Inflammatory macrophage treated with lipopolysaccharide for 4 hours (primary cell): ENCODE measurements at regions not wholly inside any gene's neighbourhood (a gene's known extent, or its start where the extent isn't known, plus 50 kb on each side); places are given as distances from the start of the nearest gene placed in this dataset.
A peak's percentile ranks its signal among the peaks of the same experiment; 100 is the strongest.
"Not testable (repeated sequence)": the region's sequence is repeated elsewhere in the genome, so short reads cannot be mapped to it uniquely, and the experiment has no call there.

Source experiments
- DNase-seq: peaks from one replicate; pipeline ENCODE4 v3.0.0-alpha.2; 2020

DNA sequence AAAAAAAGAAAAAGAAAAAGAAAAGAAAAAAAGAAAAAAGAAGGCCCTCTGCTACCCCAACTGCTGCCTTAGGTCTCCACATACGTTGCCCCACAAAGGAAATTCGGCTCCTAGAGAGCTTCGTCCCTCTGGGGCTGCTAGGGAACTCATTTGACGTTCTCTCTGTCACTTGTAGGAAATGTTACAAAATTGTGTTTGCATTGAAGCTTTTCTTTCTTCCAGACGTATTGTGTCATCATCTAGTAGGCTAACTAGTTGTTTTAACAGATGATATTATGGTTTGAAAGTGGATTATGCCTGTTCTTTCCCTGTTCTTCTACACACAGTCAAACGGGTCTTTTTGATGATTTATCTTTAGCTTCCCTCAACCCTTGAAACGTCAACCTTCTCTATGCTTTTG lies 125.3 kb downstream of the BDH1 start:
- no peak for DNase-seq

DNA sequence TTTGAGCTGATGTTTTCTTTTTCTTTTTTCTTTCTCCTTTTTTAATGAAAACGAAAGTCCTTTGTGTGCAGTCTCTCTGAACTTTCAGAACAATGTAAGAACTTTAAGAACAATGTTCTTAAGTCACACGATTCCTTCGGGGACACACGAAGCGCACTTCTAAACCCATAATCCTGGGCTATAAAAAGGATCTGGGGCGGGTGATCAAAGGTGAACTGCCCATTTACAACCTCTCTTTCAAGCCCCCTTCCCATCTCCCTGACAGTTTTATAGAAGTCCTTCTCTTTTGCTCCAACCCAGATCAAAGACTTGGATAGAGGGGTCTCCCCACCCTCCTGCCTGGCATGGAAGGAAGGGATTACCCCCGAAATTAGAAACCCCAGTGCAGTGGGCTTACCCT lies 126.8 kb downstream of the BDH1 start:
- DNase-seq: no peak

DNA sequence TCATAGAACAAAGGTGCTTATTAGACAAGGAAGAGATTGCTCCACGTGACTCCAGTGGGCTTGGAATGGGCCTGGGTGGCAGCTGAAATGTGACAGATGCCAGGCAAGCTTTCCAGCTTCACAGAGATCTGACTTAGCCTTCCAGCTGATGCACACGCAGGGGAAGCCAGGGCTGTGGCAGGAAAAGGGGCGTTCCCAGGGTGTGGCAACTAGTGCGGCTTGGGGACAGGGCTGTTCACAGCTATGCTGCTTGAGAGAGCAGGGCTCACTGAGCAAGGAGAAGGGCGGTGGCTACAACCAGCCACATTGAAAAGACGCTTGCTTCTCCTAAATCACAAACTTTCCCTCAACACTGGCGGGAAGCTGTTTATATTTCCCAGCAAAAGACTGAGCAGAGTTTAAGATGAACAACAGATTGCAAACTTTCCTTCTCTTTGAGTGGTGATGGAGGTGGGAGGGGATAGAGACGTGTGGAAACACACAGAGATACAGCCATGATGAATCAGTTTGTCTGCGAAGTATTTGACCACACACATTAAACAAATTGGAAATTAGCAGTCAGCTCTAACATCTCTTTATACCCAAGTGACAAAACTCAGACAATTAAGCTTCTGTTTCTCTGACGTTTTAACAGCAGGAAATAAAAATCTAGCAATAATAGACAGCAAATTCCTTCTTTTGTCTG lies 127.5 kb downstream of the BDH1 start:
- DNase-seq: peak; percentile 42

DNA sequence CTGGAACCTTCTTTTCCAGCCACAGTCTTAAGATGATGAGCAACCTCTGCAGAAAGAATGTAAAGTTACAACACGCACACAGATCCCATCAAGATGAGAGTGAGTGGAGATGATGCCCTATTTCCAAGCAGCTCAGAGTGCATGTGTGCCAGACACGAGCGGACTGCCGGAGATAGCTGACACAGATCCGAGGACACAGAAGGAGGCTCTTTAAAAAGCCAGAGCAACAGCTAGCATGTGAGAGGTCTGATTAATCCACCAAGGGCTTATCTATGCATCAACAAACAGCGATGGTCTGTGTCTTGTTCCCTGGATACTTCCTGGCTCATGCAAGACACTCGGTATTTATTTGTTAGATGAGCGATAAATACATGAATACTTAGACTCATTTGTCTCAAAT lies 128.6 kb upstream of the DLG1 start:
- DNase-seq: no peak

DNA sequence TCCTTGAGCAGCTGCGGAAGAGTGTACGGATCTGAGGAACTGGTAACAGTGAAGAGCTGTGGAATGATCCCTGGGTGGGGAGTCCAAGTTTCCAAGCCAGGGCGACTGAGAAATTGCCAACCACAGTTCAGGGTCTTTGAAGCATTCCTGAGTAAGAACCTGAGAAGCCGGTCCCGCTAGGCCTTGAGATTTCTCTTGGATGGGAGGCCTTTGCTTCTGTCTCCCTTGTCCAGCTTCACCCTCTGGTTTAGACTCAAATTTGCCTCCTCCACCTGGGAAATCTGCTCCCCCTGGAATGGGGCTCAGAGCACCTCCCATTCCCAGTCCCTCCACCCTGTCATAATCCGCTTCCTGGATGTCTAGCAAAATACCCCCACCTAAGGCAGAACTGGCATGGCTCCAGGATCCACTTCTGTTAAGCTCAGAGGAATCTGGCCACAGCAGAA lies 127.7 kb upstream of the DLG1 start:
- no peak for DNase-seq

DNA sequence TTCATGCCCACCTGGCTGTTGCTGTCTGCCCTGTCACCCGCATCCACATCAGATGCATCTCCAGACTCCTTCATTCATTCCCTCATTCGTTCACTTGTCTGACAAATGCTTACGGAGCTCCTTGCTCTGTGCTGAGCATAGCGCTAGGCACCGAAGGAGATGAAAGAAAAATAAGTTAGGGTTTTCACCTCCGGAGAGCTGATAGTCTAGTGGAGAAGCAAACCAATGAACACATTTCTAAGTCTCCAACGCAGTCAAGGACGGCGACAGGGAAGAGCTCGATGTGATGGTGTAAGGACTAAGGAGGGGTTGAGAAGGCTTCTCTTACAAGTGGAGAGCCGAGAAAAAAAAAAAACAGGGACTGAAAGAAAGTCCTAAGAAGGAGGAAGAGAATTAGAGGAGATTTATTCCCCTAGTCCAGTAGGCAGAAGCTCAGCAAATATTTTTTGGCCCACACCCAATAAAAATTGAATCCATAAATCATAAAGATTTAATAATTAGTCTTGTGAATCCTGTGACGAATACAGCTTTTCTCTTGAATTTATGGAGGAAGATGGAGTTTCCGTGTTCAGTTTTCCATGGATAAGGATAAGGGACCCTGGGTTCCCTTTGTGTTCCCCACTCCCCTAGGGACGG lies 127.2 kb upstream of the DLG1 start:
- no peak for DNase-seq

DNA sequence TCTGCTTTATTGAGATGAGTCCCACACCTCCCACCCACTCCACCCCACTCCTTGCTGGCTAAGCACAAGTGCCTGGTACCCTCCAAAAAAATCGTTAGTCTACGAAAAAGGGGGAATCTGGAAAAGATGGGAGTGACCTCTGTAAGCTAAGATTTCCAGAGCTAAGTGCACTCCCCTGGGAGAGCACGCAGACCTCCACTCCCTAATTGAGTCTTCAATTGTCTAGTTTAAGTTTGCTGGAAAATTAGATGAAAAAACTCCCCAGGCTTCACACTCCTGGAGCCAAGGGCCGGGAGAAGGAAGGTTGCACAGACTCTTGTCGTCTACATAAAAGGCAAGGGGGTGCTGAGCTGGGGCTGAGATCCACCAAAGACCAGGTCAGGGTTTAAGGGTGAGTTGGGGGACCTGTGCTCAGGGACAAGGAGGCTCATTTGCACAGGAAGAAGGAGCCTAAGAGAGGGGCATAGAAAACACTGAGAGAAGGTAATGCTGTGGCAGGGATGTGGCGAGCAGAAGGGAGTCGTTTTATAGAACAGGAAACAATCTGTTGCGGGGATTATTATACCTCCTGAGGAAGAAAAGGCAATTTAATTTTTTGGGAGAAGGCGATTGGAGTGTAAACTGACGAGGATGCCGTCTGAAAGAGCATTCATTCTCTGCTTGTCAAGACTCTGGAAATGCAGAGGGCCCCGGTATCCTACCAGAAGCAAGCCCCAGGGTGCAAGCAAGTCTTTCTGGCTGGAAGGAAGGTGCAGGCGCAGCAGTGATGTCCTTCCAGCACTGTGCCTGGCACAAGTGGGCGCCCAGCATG lies 126.5 kb upstream of the DLG1 start:
- DNase-seq: no peak

DNA sequence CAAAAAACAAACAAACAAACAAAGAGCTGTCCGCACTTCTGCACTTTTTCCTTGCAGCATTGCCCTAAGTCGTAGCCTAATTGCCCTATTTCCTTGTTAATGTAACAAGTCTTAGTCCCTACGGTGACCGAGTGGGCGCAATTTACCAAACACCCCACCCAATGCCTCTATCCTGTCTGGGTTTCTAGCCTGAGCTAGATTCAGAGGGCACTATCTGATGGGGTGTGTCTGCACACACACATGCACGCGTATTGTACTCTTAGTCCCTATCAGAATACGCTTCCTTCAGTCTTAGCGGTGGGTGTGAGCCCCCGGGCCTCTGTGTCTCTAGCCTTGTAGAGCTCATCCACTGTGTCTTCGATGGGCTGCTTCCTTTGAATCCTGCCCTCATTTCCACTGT lies 125.9 kb upstream of the DLG1 start:
- no peak for DNase-seq

DNA sequence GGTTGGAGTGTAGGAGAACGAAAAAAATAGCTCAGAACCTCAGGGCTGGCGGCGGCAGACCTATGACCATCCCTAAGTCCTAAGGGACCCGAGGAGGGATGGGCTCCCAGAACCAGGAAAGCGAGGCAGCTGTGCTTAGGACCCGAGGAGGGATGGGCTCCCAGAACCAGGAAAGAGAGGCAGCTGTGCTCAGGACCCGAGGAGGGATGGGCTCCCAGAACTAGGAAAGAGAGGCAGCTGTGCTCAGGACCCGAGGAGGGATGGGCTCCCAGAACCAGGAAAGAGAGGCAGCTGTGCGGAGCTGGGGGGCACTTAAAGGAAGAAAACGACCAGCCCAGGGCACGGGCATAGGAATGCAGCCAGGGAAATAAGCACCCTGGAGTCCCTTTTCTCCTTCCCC lies 125.0 kb upstream of the DLG1 start:
- DNase-seq: no peak

DNA sequence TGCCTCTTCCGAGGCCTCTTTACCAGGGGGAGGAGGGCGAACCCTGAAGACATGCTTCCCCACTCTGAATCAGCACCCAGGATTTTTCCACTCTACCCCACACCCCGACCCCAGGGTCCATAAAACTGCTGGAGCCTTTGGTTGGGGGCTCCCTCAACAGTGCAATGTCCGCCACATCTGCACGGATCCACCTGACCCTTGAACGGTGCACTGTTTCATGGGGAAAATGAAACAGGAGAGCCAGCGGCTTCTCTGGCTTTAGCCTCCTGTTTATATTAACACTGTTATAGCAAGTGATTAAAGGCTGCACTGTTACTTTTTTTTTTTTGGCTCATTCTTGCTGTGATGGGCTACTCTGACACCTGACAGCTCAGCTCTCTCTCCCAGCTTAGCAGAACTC lies 124.1 kb upstream of the DLG1 start:
- no peak for DNase-seq

DNA sequence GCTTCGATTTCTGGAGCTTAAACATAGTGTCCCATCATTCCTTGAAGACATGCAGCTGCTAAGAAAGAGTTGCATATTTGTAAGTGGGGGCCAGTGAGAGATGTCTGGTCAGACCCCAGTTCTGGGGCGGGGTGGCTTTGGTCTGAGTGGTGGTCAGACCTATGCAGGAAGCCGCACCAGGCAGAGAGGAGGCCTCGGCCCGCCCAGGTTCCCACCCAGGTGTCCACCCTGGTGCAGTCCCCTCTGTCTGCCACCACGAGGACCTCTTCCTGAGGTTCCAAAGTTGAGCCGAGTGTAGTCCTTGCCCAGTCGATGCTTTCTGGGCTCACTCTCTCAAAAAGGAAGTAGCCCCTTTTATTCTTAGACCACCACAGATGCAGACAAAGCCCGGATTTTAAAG lies 122.6 kb upstream of the DLG1 start:
- DNase-seq: no peak

DNA sequence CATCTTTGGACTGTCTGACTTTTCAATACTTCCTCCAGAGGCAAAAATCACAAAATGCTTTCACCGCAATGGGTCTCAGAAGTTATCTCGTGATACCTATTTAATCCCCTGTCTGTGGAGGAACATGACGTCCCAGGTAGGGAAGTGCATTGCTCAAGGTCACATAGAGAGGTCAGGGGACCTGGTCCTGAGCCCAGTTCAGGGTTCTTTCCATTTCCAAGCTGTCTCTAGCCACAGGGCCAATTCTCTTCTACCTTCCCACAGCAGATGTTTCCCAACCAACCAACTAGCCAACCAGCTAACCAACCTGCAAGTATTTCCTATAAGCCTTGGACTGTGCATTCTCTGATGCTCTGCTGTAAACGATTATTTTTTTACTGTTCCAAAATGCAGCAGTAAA lies 122.2 kb upstream of the DLG1 start:
- no peak for DNase-seq

DNA sequence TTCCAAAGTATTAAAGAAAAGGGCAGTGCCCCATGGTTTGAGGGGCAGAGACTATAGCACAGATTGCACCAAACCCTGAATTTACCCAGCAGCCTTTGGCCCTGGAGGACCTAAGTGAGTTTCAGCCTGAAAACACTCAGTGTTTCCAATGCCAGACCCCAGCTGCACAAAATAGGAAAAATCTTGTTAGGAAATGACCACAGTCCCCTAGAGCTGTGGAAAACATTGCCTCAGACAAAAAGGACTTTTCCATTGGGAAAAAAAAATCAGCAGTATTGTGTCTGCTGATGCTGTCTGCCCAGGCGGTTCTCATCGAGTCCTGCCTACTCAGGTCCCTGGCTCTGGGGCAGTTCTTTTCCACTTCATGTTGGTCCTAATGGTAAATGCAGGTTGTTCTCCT lies 121.7 kb upstream of the DLG1 start:
- no peak for DNase-seq

DNA sequence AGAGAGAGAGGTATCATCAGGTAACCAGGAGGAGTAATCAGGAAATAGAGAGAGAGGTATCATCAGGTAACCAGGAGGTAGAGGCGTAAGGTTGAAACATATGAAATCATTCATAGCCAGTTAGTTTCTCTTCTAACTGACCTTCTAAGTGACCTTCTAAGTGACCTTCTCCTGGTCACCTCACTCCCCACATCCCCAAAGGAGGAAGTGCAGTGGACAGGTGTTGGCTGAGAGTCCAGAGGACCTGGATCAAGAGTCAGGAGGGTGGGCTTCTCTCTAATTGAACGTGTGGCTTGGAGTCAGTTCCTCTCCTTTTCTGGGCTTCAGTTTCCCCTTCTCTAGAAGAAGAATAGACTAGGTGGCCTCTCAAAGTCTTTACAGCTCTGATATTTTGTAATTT lies 121.3 kb upstream of the DLG1 start:
- no peak for DNase-seq

DNA sequence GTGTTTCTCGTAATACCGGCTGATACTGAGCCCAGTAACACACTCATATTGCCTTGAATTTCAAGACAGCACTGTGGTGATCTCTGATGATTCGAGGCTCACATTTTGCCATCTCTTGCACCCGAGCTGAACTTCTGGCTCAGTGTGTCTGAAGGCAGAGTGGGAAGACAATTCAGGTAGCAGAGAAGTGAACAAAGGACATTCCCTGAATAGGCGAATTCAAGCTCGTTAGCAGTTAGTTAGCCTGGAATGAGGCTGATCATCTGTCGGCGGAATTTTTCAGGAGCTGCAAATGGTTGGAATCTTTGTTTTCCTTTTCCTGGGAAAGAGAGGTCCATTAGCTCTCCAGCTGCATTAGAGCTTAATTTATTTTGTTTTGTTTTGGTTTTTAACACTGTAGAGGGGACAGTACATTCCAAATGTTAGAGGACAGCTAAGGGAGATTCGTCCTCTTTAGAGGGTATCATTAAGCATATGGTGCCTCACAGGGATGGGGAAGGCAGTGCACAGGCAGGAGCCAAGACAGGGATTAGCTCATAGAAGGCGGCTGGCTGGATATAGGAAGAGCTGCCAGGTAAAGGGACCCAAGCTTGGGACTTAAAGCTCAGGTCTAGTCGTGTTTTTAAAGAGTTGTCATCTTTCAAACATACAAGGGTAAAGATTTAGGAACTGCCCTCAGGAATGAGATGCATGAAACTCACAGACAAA lies 119.7 kb upstream of the DLG1 start:
- no peak for DNase-seq

DNA sequence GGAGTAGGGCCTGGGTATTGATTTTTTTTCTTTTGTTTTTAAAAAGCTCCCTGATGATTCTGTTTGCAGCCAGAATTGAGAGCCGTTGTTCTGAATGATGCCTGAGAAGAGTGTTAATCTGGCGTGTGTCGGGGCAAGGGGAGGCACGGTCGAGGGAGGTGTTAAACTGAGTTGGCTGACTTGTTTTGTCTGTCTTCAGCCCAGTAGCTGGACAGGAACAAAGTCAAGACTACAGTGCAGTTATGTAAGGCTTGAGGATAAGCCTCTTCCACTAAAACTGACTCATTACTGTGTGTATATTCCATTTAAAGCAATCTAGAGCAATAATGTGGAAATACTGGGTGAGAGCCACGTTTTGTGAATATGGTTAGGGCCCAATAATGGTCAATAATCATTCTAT lies 119.0 kb upstream of the DLG1 start:
- DNase-seq: no peak

DNA sequence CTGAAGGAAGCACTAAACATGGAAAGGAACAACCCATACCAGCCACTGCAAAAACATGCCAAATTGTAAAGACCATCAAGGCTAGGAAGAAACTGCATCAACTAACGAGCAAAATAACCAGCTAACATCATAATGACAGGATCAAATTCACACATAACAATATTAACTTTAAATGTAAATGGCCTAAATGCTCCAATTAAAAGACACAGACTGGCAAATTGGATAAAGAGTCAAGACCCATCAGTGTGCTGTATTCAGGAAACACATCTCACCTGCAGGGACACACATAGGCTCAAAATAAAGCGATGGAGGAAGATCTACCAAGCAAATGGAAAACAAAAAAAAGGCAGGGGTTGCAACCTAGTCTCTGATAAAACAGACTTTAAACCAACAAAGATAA lies 113.5 kb upstream of the DLG1 start:
- DNase-seq: not testable (repeated sequence)

DNA sequence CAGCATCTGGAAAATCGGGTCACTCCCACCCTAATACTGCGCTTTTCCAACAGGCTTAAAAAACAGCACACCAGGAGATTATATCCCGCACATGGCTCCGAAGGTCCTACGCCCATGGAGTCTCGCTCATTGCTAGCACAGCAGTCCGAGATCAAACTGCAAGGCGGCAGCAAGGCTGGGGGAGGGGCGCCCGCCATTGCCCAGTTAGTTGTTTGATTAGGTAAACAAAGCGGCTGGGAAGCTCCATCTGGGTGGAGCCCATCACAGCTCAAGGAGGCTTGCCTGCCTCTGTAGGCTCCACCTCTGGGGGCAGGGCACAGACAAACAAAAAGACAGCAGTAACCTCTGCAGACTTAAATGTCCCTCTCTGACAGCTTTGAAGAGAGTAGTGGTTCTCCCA lies 111.8 kb upstream of the DLG1 start:
- not testable (repeated sequence) for DNase-seq

DNA sequence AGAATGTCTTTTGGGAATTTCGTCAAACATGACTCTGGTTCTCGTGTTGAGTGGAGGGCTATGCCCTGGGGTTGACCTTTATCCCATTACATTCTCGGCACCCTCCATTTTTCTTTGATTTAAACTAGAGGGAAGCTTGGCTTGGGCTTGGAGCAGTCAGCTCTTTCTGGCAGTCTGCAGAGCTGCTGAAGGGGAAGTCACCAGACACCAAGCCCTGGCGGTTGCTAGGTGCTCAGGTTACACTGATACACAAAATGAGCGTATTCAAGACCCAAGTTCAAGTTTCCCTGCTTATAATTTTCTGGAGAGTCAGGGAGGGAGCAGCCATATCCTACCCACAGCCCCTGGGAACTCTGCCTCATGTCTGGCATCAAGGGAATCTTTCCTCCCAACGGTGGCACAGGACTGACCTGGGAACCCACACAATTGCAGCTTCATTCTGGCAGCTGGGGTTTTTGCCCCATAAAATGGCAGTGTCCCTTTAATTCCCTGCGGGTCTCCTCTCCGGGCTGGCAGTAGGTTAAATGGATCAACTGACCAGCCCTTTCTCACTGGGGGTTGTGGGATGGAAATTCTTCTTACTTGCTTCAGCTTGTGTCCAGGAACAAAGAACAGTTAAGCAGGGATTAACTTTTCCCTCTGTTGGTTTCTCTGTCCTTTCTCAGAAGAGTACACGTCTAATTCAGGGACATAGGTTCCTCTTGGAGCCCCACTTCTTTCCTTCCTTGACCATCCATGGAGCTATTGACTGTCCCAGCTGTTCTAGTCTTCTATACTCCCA lies 110.0 kb upstream of the DLG1 start:
- DNase-seq: no peak

DNA sequence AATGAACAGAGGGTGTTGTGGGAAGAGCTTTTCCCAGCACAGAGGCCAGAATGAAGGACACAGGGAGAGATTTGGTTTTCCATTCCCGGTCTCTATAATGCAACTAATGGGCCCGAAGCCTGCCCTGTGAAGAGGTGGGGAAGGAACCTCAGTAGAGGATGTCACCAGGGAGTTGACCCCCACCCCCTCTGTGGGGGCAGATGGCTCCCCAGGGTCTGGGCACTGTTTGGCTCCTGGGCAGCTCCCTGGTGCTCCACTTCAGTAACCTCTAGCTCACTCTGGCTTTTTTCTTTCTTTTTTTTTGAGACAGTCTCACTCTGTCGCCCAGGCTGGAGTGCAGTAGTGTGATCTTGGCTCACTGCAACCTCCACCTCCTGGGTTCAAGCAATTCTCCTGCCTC lies 109.1 kb upstream of the DLG1 start:
- DNase-seq: no peak

DNA sequence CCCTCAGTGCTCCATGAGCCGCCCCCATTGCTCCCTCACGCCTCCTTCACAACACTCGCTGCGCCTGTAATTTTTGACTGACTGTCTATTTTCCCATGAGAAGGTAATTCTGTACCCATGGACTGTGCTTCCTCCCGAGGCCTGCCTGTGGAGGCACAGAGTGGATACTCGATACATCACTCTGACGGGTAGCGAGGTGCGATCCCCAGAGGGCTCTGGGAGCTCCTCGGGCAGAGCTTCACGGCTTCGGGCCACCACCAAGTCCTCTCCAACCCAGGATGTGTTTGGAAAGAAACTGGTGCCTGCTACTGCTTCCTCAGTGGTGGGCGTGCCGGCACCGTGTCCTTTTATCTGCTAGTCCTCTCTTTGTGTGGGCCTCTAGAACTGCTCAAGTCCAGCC lies 108.6 kb upstream of the DLG1 start:
- no peak for DNase-seq

DNA sequence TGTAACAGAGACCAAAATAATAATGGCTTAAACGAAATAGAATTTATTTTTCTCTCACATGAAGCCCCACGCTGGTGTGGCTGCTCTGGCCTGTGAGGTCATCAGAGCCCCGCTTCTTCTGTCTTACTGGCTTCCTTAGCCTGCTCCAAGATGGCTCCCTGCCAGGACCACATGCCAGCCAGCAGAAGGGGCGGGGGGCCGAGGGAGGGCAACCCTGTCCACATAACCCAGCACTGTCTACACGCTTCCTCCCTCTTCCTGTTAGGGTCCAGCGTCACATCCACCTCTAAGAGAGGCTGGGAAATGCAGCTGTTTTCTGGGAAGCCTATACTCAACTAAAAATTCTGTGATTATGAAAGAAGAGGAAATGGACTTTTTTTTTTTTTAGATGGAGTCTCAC lies 107.9 kb upstream of the DLG1 start:
- no peak for DNase-seq

DNA sequence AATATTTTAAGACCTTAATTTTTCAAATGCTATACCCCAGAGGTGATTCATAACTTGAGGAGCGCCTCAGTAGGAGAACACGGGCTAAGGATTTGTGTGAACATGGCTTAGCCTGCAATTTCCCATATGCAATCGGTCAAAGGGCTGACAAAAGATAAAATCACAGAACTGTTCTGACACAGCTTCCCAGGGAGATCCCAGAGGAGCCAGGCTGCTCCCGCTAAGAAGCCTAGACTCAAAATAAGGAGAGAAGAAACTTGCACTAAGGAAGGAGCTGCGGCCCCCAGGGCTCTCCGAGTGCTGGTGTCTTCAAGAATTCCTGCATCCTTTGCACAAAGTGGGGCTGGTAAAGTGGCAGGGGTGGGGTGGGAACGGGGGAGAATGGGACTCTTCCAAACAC lies 106.3 kb upstream of the DLG1 start:
- no peak for DNase-seq
